ENCODE measurements at regions not wholly inside any gene's neighbourhood (a gene's known extent, or its start where the extent isn't known, plus 50 kb on each side); places are given as distances from the start of the nearest gene placed in this dataset.

DNA sequence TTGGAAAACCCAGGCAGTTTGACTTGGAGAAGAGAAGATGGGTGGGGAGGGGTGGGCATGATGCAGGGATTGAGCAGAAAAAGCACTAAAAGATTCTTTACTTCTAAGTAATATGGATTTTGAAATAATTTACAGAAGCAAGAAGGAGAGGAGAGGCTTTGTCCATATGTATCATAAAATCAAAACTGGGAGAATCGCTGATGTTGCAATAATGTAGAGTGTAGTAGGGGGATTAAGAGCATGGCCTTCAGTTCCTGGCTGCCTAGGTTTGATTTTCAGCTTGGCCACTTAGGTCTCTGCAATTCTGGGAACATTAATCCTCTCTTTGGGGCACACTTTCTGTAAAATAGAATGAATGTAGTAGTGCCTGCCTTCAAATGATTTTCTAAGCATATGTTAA, 1760.4 kb upstream of the CELF4 start:
- intact Hi-C loops (cut with DNase I; ENCODE audit: low total_unique reads): no loop called here
- TF ChIP-seq, protein P1, sequence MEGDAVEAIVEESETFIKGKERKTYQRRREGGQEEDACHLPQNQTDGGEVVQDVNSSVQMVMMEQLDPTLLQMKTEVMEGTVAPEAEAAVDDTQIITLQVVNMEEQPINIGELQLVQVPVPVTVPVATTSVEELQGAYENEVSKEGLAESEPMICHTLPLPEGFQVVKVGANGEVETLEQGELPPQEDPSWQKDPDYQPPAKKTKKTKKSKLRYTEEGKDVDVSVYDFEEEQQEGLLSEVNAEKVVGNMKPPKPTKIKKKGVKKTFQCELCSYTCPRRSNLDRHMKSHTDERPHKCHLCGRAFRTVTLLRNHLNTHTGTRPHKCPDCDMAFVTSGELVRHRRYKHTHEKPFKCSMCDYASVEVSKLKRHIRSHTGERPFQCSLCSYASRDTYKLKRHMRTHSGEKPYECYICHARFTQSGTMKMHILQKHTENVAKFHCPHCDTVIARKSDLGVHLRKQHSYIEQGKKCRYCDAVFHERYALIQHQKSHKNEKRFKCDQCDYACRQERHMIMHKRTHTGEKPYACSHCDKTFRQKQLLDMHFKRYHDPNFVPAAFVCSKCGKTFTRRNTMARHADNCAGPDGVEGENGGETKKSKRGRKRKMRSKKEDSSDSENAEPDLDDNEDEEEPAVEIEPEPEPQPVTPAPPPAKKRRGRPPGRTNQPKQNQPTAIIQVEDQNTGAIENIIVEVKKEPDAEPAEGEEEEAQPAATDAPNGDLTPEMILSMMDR (IDR thresholded peaks at IDR 0.05 in 8 of 11, conservative IDR thresholded peaks at IDR 0.05 in 3 of 11): no peak
- TF ChIP-seq POLR2A (IDR thresholded peaks at IDR 0.05) (no peak), POLR2AphosphoS5 (IDR thresholded peaks at IDR 0.05) (no peak)
- H3K4me1 ChIP-seq: no peaks in the 10 kb centered on the region
- no peaks in the 10 kb centered on the region for H3K9me3 ChIP-seq
- 86 to 97% (median 90%) methylated on average over 1 of the region's 1 CpG for WGBS, 5 donors
- H3K27me3 ChIP-seq (replicated peaks in 1 of 7): no peaks in the 10 kb centered on the region
- H3K36me3 ChIP-seq: no peaks in the 10 kb centered on the region
- H3K4me3 ChIP-seq: no peak overlapping the region
- no peak for DNase-seq
- no peak overlapping the region for H3K27ac ChIP-seq

DNA sequence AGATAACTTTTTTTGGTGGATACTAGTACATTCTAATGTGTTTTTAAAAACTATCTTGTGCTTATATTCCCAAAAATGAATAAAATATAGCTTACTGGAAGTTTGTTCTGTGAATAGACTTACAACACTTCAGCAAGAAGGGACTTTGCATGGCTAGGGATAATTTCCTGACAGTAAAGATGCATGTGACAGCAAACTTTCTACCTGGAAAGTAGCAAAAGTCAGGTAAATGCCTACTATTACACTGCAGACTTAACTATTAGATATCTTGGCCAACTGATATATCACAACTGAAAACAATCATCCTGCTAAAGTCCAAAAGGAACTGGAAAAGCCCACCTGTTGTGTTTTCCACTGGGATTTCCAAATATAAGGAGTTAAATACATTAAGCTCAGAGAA, 1753.5 kb upstream of the CELF4 start:
- Histone ChIP-seq H3K9me3 (no peaks in the 10 kb centered on the region), H3K27me3 (replicated peaks in 1 of 7) (no peaks in the 10 kb centered on the region), H3K36me3 (no peaks in the 10 kb centered on the region), H3K4me3 (no peak overlapping the region), H3K4me1 (no peaks in the 10 kb centered on the region), H3K27ac (no peak overlapping the region)
- TF ChIP-seq POLR2A (IDR thresholded peaks at IDR 0.05) (no peak), POLR2AphosphoS5 (IDR thresholded peaks at IDR 0.05) (no peak)
- TF ChIP-seq, protein P1 (IDR thresholded peaks at IDR 0.05 in 8 of 11, conservative IDR thresholded peaks at IDR 0.05 in 3 of 11): no peak
- no peak for DNase-seq
- intact Hi-C loops (cut with DNase I; ENCODE audit: low total_unique reads): no loop called here

DNA sequence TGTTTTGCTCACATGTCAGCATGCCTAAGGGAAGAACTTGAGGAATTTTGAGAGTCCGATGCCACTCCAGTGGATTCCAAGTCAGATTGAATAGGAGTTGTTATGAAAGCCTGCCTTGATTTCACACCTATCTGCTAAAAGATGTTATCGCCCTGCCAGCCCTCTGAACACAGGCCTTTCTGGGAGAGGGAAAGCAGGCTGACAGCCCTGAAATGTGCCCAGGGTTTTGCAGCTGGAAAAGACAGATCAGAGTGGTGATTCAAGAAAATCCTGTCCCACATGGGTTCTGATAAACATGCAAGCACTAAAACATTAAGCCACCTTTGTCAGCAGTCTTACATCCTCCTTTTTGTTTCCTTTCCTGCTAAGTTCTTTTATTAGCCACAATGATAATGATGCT, 1752.9 kb upstream of the CELF4 start:
- Histone ChIP-seq H3K36me3 (no peaks in the 10 kb centered on the region), H3K9me3 (no peaks in the 10 kb centered on the region), H3K4me3 (no peak overlapping the region), H3K27me3 (replicated peaks in 1 of 7) (no peaks in the 10 kb centered on the region), H3K4me1 (no peaks in the 10 kb centered on the region), H3K27ac (no peak overlapping the region)
- 86 to 98% (median 88%) methylated on average over 2 of the region's 2 CpGs for WGBS, 5 donors
- TF ChIP-seq POLR2AphosphoS5 (IDR thresholded peaks at IDR 0.05) (no peak), POLR2A (IDR thresholded peaks at IDR 0.05) (no peak)
- TF ChIP-seq, protein P1 (IDR thresholded peaks at IDR 0.05 in 8 of 11, conservative IDR thresholded peaks at IDR 0.05 in 3 of 11): no peak
- no peak for DNase-seq
- intact Hi-C loops (cut with DNase I; ENCODE audit: low total_unique reads): no loop called here

DNA sequence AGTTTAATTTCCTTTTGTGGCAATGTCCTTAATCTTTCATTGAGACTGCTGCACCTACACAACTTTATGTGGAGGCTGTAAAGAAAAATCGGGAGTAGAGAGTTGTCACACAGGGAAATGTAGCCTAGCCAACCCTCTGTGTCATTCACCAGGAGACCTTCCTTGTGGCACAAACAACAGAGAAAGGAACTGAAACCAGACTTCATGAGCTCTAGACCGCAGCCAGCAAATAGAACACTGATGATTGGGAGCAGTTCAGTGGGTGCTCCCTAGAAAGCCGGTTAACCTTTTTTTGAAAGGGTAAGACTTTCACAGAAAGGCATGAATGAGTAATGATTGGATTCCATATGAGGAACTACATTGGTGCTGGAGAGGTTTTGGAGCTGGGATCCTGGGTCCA, 1752.4 kb upstream of the CELF4 start:
- WGBS, 5 donors: 59 to 71% (median 67%) methylated on average over 3 of the region's 3 CpGs
- Histone ChIP-seq H3K27me3 (replicated peaks in 1 of 7) (no peaks in the 10 kb centered on the region), H3K4me1 (no peaks in the 10 kb centered on the region), H3K36me3 (no peaks in the 10 kb centered on the region), H3K9me3 (no peaks in the 10 kb centered on the region), H3K27ac (no peak overlapping the region), H3K4me3 (no peak overlapping the region)
- intact Hi-C loops (cut with DNase I; ENCODE audit: low total_unique reads): no loop called here
- DNase-seq: no peak
- TF ChIP-seq, protein P1 (IDR thresholded peaks at IDR 0.05 in 8 of 11, conservative IDR thresholded peaks at IDR 0.05 in 3 of 11): no peak
- TF ChIP-seq POLR2AphosphoS5 (IDR thresholded peaks at IDR 0.05): no peak
- no peak for TF ChIP-seq POLR2A (IDR thresholded peaks at IDR 0.05)
